ENCODE measurements at regions not wholly inside any gene's neighbourhood (a gene's known extent, or its start where the extent isn't known, plus 50 kb on each side); places are given as distances from the start of the nearest gene placed in this dataset.

GRCh38 chr10:3248526-3249306, 76.1 kb upstream of the PITRM1 start:
- Histone ChIP-seq H3K4me3 (peak overlapping the region; percentile 34), H3K27ac (peak overlapping the region; percentile 53 to 75)
- no peak for TF ChIP-seq CTCF (IDR thresholded peaks at IDR 0.05)
- DNase-seq (ENCODE audit: low spot score) = no peak

GRCh38 chr10:3245395-3245794, 72.8 kb upstream of the PITRM1 start:
- no peak for DNase-seq (ENCODE audit: low spot score)
- Histone ChIP-seq H3K27ac (no peak overlapping the region), H3K4me3 (no peak overlapping the region)
- TF ChIP-seq CTCF (IDR thresholded peaks at IDR 0.05) = no peak

GRCh38 chr10:3241967-3242650, 69.5 kb upstream of the PITRM1 start:
- TF ChIP-seq CTCF (IDR thresholded peaks at IDR 0.05) = no peak
- DNase-seq (ENCODE audit: low spot score) = no peak
- Histone ChIP-seq H3K27ac (no peak overlapping the region), H3K4me3 (no peak overlapping the region)

- TF ChIP-seq CTCF (IDR thresholded peaks at IDR 0.05) = no peak
- no peak overlapping the region for H3K4me3 ChIP-seq
- DNase-seq (ENCODE audit: low spot score) = no peak
- H3K27ac ChIP-seq = no peak overlapping the region
These were observed 68.8 kb upstream of the PITRM1 start for GRCh38 chr10:3241274-3241921.

GRCh38 chr10:3239920-3240894, 67.6 kb upstream of the PITRM1 start:
- no peak for TF ChIP-seq CTCF (IDR thresholded peaks at IDR 0.05)
- H3K4me3 ChIP-seq = peak overlapping the region; percentile 35
- DNase-seq (ENCODE audit: low spot score) = no peak
- peak overlapping the region in 1 of 2 donors; percentile 50 for H3K27ac ChIP-seq

GRCh38 chr10:3239066-3239919, 66.7 kb upstream of the PITRM1 start:
- no peak for DNase-seq (ENCODE audit: low spot score)
- peak; percentile 85 for TF ChIP-seq CTCF (IDR thresholded peaks at IDR 0.05)
- Histone ChIP-seq H3K27ac (no peak overlapping the region), H3K4me3 (peak overlapping the region; percentile 35)
